Sigmoid colon (tissue), 4 donors: ENCODE measurements at regions not wholly inside any gene's neighbourhood (a gene's known extent, or its start where the extent isn't known, plus 50 kb on each side); places are given as distances from the start of the nearest gene placed in this dataset.

ENCODE experiments used
- CTCF ChIP-seq, 4 experiments: fragments of 450-650 bp in 3 of 4; fragments of 200-600 bp in 1 of 4; IDR thresholded peaks; one replicate each; pipeline ENCODE4 v1.5.1; 2016 to 2019; ENCODE audit warnings: antibody characterized with exemption in 4 of 4, mild to moderate bottlenecking in 3 of 4, moderate library complexity in 2 of 4
- EP300 ChIP-seq, 4 donors: sonication (generic); formaldehyde crosslinking; IDR thresholded peaks; one replicate each; pipeline ENCODE4 v1.6.1; 2017; ENCODE audit warnings: antibody characterized with exemption in 4 of 4
- POLR2A ChIP-seq, 2 donors: fragments of 450-650 bp; IDR thresholded peaks; one replicate each; pipeline ENCODE4 v1.6.1; 2016; ENCODE audit warnings: antibody characterized with exemption in 2 of 2, mild to moderate bottlenecking in 2 of 2, moderate library complexity in 2 of 2

- TF ChIP-seq CTCF (IDR thresholded peaks at IDR 0.05), result no peak
- no peak for TF ChIP-seq EP300 (IDR thresholded peaks at IDR 0.05)
- TF ChIP-seq POLR2A (IDR thresholded peaks at IDR 0.05), result no peak
Measured at GRCh38 chr9:18015116-18015515, 436.2 kb downstream of the SH3GL2 start.
